ENCODE measurements at regions not wholly inside any gene's neighbourhood (a gene's known extent, or its start where the extent isn't known, plus 50 kb on each side); places are given as distances from the start of the nearest gene placed in this dataset.

DNA sequence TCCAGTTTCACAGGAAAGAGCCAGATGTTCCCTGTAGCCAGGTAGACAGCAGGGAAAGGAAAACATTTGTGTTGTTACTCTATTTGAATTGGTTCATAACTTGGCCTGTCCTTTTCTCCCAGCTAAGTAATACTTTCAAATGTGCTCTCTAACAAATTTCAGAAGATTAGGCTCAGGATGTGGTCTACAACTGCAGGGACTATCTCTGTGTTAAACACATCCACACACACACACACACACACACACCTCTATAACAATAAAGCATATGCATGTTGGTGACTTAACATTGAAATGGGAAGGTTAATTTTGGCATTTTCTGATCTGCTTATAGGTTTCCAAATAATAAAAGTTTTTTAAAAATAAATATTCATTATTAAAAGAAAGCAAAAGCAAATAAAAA, 316.0 kb upstream of the ARGLU1 start:
- no peak for DNase-seq
- Histone ChIP-seq H3K4me3 (replicated peaks in 1 of 3) (no peak overlapping the region), H3K27me3 (no peaks in the 10 kb centered on the region), H3K36me3 (no peaks in the 10 kb centered on the region), H3K4me1 (no peaks in the 10 kb centered on the region), H3K9me3 (no peaks in the 10 kb centered on the region), H3K27ac (no peak overlapping the region)
- intact Hi-C loops (cut with DNase I): no loop called here
- no peak for TF ChIP-seq POLR2A (IDR thresholded peaks at IDR 0.05)
- TF ChIP-seq, protein P1, sequence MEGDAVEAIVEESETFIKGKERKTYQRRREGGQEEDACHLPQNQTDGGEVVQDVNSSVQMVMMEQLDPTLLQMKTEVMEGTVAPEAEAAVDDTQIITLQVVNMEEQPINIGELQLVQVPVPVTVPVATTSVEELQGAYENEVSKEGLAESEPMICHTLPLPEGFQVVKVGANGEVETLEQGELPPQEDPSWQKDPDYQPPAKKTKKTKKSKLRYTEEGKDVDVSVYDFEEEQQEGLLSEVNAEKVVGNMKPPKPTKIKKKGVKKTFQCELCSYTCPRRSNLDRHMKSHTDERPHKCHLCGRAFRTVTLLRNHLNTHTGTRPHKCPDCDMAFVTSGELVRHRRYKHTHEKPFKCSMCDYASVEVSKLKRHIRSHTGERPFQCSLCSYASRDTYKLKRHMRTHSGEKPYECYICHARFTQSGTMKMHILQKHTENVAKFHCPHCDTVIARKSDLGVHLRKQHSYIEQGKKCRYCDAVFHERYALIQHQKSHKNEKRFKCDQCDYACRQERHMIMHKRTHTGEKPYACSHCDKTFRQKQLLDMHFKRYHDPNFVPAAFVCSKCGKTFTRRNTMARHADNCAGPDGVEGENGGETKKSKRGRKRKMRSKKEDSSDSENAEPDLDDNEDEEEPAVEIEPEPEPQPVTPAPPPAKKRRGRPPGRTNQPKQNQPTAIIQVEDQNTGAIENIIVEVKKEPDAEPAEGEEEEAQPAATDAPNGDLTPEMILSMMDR (IDR thresholded peaks at IDR 0.05): no peak

DNA sequence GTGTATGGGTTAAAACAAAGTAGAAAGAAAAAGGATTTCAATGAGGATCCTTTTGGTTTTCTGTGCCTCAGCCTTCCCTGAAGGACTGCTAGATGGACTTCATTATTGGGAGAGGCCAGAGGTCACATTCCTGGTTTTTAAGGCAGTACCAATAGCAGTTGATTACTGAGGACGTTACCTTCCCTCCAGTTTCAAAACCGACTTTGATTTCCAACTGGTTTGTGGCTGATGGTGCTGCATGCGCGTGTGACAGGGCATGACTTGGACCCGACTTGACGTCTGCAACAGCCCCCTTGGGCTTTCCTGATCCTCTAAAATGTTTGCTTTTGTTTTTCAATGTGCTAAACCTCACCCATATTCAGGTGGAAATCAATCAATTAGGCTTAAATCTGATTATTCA, 314.3 kb upstream of the ARGLU1 start:
- H3K27ac ChIP-seq: no peak overlapping the region
- WGBS, 2 donors: 70% methylated on average over 6 of the region's 6 CpGs
- no peaks in the 10 kb centered on the region for H3K27me3 ChIP-seq
- no peak overlapping the region for H3K4me3 ChIP-seq (replicated peaks in 1 of 3)
- no peaks in the 10 kb centered on the region for H3K36me3 ChIP-seq
- DNase-seq: no peak
- TF ChIP-seq, protein P1 (IDR thresholded peaks at IDR 0.05): no peak
- TF ChIP-seq POLR2A (IDR thresholded peaks at IDR 0.05): no peak
- no peaks in the 10 kb centered on the region for H3K4me1 ChIP-seq
- intact Hi-C loops (cut with DNase I): no loop called here
- no peaks in the 10 kb centered on the region for H3K9me3 ChIP-seq

DNA sequence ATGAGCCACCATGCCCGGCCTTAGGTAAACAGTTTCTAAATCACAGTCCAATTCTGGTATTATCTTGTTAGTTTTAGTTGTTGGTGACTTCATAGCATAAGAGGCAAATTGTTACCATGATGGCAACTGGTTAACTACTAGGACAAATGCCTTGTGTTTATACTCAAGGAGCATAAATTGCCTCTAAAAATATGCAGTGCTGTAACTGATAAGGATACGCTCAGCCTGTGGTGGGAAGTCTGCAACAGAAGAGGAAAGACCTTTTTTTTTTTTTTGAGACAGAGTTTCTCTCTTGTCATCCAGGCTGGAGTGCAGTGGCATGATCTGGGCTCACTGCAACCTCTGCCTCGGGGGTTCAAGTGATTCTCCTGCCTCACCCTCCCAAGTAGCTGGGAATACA, 311.9 kb upstream of the ARGLU1 start:
- intact Hi-C loops (cut with DNase I): no loop called here
- H3K27ac ChIP-seq: no peak overlapping the region
- no peak for DNase-seq
- no peak for TF ChIP-seq POLR2A (IDR thresholded peaks at IDR 0.05)
- no peaks in the 10 kb centered on the region for H3K9me3 ChIP-seq
- no peaks in the 10 kb centered on the region for H3K36me3 ChIP-seq
- no peaks in the 10 kb centered on the region for H3K4me1 ChIP-seq
- no peaks in the 10 kb centered on the region for H3K27me3 ChIP-seq
- H3K4me3 ChIP-seq (replicated peaks in 1 of 3): no peak overlapping the region
- WGBS, 2 donors: 72 to 83% methylated on average over 3 of the region's 3 CpGs

DNA sequence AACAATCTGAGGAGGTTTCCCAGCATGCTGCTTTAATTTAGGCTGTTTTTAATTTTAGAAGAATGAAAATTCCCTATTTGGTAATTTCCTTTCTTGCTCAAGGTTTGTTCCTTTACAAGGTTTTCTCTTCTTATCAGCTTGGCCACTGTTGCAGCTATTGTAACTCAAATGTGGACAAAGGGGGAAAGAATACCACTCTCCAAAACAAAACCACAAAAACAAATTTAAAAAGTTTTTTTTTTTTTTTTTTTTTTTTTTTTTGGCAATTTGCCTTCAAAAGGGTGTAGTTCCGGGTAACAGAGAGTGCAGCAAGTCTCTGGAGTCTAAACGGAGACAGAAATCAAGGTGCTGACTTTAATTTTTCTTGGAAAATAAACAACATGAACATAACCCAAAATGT, 306.4 kb upstream of the ARGLU1 start:
- intact Hi-C loops (cut with DNase I): no loop called here
- Histone ChIP-seq H3K4me3 (replicated peaks in 1 of 3) (no peak overlapping the region), H3K36me3 (no peaks in the 10 kb centered on the region), H3K27ac (no peak overlapping the region), H3K4me1 (no peaks in the 10 kb centered on the region), H3K9me3 (no peaks in the 10 kb centered on the region), H3K27me3 (no peaks in the 10 kb centered on the region)
- 27 to 38% methylated on average over 2 of the region's 2 CpGs for WGBS, 2 donors
- TF ChIP-seq, protein P1 (IDR thresholded peaks at IDR 0.05): no peak
- no peak for TF ChIP-seq POLR2A (IDR thresholded peaks at IDR 0.05)
- DNase-seq: no peak

DNA sequence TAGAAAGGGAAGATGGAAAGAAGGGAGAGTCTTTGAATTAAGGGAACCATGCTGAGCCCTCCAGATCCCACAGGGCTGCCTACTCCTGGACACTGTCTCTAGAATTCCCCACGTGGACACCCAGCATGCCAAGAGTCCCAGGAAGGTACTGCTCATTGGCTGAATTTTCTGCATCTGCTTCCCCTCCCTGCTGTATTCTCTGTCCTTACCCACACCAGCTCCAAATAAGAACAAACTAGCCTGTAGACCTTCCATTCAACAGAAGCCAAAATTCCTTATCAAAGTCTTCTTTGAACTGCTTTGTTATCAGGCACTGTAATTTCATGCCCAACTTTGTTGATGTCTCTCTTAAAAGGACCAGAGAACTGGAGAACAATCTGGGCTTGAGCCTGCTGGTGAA, 305.9 kb upstream of the ARGLU1 start:
- no peak overlapping the region for H3K27ac ChIP-seq
- WGBS, 2 donors: 79 to 85% methylated on average over 1 of the region's 1 CpG
- H3K4me3 ChIP-seq (replicated peaks in 1 of 3): no peak overlapping the region
- H3K4me1 ChIP-seq: no peaks in the 10 kb centered on the region
- TF ChIP-seq POLR2A (IDR thresholded peaks at IDR 0.05): no peak
- TF ChIP-seq, protein P1 (IDR thresholded peaks at IDR 0.05): no peak
- H3K27me3 ChIP-seq: no peaks in the 10 kb centered on the region
- no peaks in the 10 kb centered on the region for H3K9me3 ChIP-seq
- H3K36me3 ChIP-seq: no peaks in the 10 kb centered on the region
- DNase-seq: no peak
- intact Hi-C loops (cut with DNase I): no loop called here

DNA sequence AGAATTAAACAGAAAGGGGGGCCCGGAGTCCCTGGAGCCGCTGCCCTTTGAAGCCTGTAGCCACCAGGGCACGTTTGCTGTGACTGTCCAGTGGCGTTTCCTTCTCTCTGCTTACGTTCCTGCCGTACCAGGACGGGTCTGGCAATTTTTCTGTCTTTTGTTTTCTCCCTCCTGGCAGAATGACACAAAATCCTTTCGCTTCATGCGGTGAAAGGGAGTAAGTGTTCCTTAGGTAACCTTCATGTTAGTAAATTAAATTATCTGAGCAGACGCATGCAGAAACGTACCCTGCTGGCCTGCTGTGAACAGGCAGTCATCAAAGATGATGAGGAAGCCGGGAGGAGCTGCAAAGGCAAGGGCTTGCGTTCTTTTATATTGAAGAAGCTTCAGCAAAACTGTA, 299.3 kb upstream of the ARGLU1 start:
- Histone ChIP-seq H3K4me3 (replicated peaks in 1 of 3) (no peak overlapping the region), H3K4me1 (no peaks in the 10 kb centered on the region), H3K36me3 (no peaks in the 10 kb centered on the region), H3K27me3 (no peaks in the 10 kb centered on the region), H3K27ac (no peak overlapping the region), H3K9me3 (no peaks in the 10 kb centered on the region)
- intact Hi-C loops (cut with DNase I): no loop called here
- WGBS, 2 donors: 49 to 57% methylated on average over 13 of the region's 13 CpGs
- DNase-seq: no peak
- no peak for TF ChIP-seq POLR2A (IDR thresholded peaks at IDR 0.05)
- TF ChIP-seq, protein P1 (IDR thresholded peaks at IDR 0.05): no peak

Data from thyroid gland (tissue), 4 donors.